ENCODE measurements at regions not wholly inside any gene's neighbourhood (a gene's known extent, or its start where the extent isn't known, plus 50 kb on each side); places are given as distances from the start of the nearest gene placed in this dataset.

DNA sequence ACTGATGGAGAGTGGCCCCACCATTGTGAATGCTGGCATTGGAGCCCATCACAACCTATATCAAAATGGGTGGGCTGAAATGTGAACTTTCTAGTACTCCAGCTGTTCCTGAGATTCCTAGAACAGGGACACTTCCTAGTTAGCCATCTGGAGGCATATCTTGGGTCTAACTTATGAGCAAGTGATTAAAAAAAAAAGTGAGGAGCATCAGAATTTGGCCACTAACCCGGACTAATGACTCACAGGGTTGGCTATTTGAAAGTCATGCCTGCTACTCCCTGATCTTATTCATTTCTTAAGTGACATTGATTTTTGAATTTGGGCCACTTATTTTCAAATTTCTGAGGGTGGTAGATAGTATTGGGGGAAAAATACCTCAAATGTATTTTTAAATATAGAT is 216.6 kb downstream of the HRH4 start:
- no peak for DNase-seq

DNA sequence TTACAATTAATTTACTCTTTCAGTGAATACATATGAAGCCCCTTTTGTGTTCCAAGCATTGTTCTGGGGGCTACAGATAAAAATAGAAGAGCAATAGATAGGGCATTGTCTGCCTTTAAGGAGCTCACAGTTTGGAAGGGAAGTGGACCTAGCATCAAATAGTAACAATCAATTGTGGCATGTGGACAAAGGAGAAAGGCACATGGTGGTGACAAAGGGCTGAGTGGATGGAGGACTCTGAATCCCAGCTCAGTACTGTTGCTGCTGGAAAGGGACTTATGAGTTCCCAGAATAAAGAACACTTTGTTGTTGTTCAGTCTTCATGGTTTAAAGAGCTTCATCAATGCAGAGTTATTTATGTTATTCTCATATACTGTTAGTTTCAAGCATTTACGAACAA is 217.7 kb downstream of the HRH4 start:
- no peak for DNase-seq

- no peak for DNase-seq
These were observed 218.2 kb downstream of the HRH4 start for GRCh38 chr18:24678626-24679025.

DNA sequence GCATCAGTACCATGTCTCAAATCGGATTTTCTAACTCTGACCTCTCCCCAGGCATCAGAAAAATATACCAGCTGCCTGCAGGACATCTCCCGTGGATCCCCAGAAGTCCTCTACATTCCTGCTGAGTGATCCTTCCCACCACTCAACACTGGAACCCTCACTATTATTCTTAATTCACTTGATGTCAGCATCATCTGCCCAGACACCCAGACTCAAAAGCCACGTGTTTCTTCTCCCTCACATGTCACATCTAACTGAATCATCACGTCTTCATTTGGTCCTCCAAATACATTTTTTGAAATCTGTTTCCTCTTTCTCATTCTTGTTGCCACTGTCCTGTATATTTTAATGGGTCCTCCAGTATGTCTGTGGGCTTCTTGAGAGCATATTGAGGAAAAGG is 218.6 kb downstream of the HRH4 start:
- no peak for DNase-seq

GRCh38 chr18:24683925-24684324 is 223.5 kb downstream of the HRH4 start:
- DNase-seq: no peak

DNA sequence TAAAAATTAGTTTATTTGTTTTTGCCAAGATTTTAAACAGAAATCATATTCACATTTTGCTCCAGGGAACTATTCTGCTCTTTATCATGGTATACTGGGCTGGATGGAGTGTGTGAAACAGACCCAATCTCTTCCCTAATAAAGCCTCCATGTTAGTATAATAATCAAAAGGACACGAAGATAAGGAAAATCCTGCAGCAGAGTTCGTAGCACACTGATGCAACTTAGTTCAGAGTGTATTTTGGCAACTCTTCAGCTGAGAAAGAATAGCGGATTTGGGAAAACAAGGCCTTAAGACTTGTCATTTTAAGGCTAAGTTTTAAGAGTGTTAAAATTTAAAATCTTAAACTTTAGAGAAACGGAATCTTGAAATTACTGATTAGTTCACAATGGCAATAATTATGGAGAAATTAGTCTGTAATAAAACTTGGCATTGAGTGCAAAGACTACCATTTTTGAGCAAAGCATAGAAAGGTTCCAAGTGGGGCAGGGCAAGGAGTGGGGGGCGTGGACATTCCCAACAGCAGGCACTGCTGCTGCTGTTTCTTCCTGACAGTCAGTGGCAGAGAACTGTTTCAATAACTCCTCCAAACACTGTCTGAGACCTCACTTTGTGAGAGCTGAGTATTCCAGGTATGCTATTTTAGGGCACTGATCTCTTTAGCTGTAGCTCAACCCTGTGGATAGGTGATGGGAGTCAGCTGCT is 225.0 kb downstream of the HRH4 start:
- DNase-seq: no peak

GRCh38 chr18:24695168-24695567 is 234.7 kb downstream of the HRH4 start:
- no peak for DNase-seq

- no peak for DNase-seq
These were observed 241.6 kb downstream of the HRH4 start for GRCh38 chr18:24702001-24702515.

DNA sequence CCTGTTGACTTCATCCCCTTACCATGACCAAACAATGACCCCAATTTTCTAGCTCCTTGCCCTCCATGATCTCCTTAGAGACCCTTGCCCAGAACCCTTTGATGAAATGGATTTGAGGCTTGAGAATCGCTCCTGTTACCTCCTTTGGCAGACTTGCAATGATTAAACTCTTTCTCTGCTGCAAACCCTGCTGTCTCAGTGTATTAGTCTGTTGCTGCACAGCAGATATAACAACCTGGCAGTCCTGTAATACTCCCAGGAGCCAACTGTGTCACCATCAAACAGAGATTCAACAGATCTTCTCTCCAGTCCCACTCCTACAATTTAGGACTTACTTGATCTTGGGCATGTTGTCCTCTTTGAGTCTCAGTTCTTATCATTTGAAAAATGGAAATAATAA is 242.9 kb downstream of the HRH4 start:
- DNase-seq: no peak

DNA sequence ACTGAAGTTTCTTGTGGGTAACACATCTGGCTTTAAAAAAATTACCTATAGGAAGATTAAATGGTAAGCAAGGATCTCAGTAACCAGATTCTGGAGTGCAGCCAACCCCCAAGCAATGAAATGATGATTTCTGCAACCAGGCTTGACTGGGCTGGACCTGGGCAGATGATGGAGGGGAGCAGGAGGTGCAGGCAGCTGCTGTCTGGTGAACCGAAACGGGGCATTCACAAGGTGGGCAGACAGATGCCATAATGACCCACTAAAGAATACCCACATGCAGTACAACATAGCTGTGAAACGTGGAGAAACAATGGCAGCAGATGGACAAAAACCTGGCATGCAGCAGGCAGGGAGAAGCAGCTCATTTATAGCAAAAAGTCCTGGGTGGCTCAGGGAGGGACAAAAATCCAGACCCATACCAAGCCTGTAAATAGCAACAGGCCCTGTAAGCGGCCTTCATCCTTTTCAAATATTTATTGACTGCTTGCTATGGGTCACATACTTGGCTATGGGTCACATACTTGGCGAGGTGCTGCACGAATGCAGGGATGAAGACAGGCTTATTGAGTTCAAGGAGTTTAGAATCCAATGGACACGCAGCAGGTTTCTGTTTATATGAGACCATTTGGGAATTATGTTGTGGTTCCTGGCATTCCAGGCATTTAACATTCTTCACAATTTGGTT is 244.7 kb downstream of the HRH4 start:
- DNase-seq: no peak

- DNase-seq: no peak
These were observed 250.0 kb downstream of the HRH4 start for GRCh38 chr18:24710474-24710873.

GRCh38 chr18:24719791-24720190 is 259.4 kb downstream of the HRH4 start:
- DNase-seq: no peak

GRCh38 chr18:24721388-24721787 is 261.0 kb downstream of the HRH4 start:
- DNase-seq: no peak

- no peak for DNase-seq
These were observed 265.4 kb downstream of the HRH4 start for GRCh38 chr18:24725644-24726415.

- peak; percentile 60 for DNase-seq
These were observed 266.5 kb downstream of the HRH4 start for GRCh38 chr18:24726727-24727492.

- no peak for DNase-seq
These were observed 267.2 kb downstream of the HRH4 start for GRCh38 chr18:24727685-24728084.

DNA sequence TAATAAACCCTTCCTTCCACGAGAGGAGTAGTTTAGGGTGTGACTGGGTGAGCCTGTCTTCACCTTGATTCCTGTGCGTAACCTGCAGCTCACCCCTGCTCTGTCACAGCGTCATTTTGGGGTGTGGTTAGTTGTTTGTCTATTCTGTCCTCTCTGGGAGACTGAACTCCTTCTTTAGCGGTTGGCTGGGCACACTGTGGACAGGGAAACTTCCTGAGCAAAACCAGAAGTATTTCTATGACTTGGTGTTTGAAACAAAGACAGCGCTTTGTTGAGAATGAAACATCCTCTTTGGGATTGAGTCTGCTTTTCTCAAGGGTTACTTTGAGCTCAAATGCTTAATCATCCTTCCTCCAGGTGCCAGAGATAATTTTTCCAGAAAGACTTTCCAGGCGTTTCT is 270.7 kb downstream of the HRH4 start:
- DNase-seq: no peak

- DNase-seq: no peak
These were observed 271.5 kb downstream of the HRH4 start for GRCh38 chr18:24731981-24732380.

DNA sequence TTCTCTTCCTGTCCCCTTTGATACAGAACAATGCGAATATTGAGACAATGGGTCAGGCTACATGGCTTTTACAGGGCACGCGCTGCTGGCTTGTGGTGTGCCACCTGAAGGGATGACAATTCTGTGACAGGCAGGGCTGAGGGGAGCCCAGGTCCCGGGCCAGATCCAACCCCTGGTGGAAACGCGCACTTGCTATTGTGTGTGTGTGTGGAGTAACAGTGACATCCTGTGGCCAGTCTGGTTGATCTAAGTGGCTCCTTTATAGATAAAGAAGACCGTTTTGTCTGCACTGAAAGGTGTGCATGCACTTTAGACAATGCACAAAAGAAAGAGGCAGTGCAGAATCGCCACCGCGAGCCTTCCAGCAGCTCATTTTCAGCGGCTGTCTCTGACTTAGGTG is 273.6 kb downstream of the HRH4 start:
- no peak for DNase-seq

GRCh38 chr18:24735624-24736231 is 275.3 kb downstream of the HRH4 start:
- no peak for DNase-seq

DNA sequence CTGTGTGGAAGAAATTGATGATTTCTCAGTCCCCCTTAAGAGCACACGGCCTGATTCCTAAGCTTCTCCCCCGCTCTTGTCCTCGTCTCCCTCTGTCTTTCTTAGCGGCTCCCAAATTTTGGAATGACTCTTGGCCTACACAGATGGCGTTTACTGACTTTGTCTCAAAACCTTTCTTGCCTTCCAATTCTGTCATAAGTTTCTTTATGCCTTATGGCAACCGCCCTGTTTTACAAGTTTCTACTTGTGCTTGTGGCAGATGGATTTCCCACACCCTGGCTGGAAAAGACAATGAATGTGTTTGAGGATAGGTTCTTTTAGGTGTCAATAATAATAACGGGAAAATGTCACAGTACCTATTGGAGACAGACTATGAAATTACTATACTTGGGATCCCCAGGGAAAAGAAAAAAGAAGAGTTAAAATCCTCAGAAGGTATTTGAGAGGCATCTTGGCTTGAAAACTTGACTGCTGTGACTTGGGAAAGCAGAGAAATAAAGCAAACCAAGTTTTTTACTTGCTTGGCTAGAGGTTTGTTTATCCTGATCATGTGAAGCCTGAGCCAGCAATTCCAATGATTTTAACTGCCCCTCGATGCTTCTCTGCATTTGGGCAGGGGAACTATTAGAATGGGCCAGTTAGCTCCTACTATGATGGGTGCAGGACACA is 276.4 kb downstream of the HRH4 start:
- DNase-seq: no peak

GRCh38 chr18:24740829-24741228 is 280.4 kb downstream of the HRH4 start:
- no peak for DNase-seq

All from GF-D8 (cell line).